Epithelial cell of esophagus (primary cell): ENCODE measurements at regions not wholly inside any gene's neighbourhood (a gene's known extent, or its start where the extent isn't known, plus 50 kb on each side); places are given as distances from the start of the nearest gene placed in this dataset.

Source experiments
- DNase-seq: peaks from one replicate; pipeline ENCODE4 v3.0.0; 2010; ENCODE audit warnings: low read depth
- H3K4me3 ChIP-seq: 2 replicates; pipeline ENCODE4 v1.5.1; 2011; ENCODE audit warnings: mild to moderate bottlenecking, low read length, control low read depth
- CTCF ChIP-seq: IDR thresholded peaks from 2 replicates; pipeline ENCODE4 v1.5.1; 2011; ENCODE audit warnings: low read depth, mild to moderate bottlenecking, low read length, control low read depth, inconsistent platforms; ENCODE audit not compliant: insufficient read depth; ENCODE audit errors: missing control alignments

GRCh38 chr7:145327646-145328045, 491.8 kb upstream of the TPK1 start:
- no peak for TF ChIP-seq CTCF

GRCh38 chr7:145324081-145324480, 488.2 kb upstream of the TPK1 start:
- no peak for DNase-seq
- no peak for TF ChIP-seq CTCF
- H3K4me3 ChIP-seq = no peak overlapping the region

More at GRCh38 chr7:145327646-145328045, 491.8 kb upstream of the TPK1 start:
- DNase-seq = no peak
- H3K4me3 ChIP-seq = no peak overlapping the region

- no peak for DNase-seq
- no peak for TF ChIP-seq CTCF
- no peak overlapping the region for H3K4me3 ChIP-seq
Measured at GRCh38 chr7:145313551-145313950, 477.7 kb upstream of the TPK1 start.

- no peak overlapping the region for H3K4me3 ChIP-seq
- TF ChIP-seq CTCF = no peak
- DNase-seq = no peak
Measured at GRCh38 chr7:145293754-145294153, 457.9 kb upstream of the TPK1 start.

- no peak for DNase-seq
- H3K4me3 ChIP-seq = no peak overlapping the region
- TF ChIP-seq CTCF = no peak
Measured at GRCh38 chr7:145293228-145293701, 457.4 kb upstream of the TPK1 start.

- no peak overlapping the region for H3K4me3 ChIP-seq
- no peak for DNase-seq
- no peak for TF ChIP-seq CTCF
Measured at GRCh38 chr7:145289384-145289783, 453.5 kb upstream of the TPK1 start.

GRCh38 chr7:145276118-145276517, 440.3 kb upstream of the TPK1 start:
- no peak overlapping the region for H3K4me3 ChIP-seq
- TF ChIP-seq CTCF = no peak
- DNase-seq = no peak
